ENCODE measurements at regions not wholly inside any gene's neighbourhood (a gene's known extent, or its start where the extent isn't known, plus 50 kb on each side); places are given as distances from the start of the nearest gene placed in this dataset.

- no peak overlapping the region for H2BK120ac ChIP-seq (ENCODE audit: low read depth, low read length)
- no peak overlapping the region for H4K5ac ChIP-seq (ENCODE audit: low read depth, low read length)
- ChIA-PET CTCF (no interaction called here), POLR2A (ENCODE audit: unreplicated experiment) (no interaction called here)
- H3K4me2 ChIP-seq (ENCODE audit: low read depth, low read length) = no peak overlapping the region
- H3K4ac ChIP-seq (ENCODE audit: low read depth, low read length) = no peak overlapping the region
- ATAC-seq (ENCODE audit: low read depth) (no peak), DNase-seq (no peak)
- no peak overlapping the region for H3K23ac ChIP-seq (ENCODE audit: low read depth, low read length)
- H3K56ac ChIP-seq (ENCODE audit: extremely low read depth, insufficient read depth, low read length) = no peak overlapping the region
- no peak overlapping the region for H2BK15ac ChIP-seq (ENCODE audit: low read depth, low read length)
- H3K14ac ChIP-seq (replicated peaks; ENCODE audit: low read depth, low read length) = no peak overlapping the region
- dilution Hi-C loops (cut with HindIII; ENCODE audit: low sequenced_read_pairs, unreplicated experiment) = no loop called here
- no peak overlapping the region for H2AK5ac ChIP-seq (ENCODE audit: low read depth, low read length)
- TF ChIP-seq RAD21 (IDR thresholded peaks at IDR 0.05; ENCODE audit: low read length) = no peak
- TF ChIP-seq, protein P1, sequence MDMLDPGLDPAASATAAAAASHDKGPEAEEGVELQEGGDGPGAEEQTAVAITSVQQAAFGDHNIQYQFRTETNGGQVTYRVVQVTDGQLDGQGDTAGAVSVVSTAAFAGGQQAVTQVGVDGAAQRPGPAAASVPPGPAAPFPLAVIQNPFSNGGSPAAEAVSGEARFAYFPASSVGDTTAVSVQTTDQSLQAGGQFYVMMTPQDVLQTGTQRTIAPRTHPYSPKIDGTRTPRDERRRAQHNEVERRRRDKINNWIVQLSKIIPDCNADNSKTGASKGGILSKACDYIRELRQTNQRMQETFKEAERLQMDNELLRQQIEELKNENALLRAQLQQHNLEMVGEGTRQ (IDR thresholded peaks at IDR 0.05; ENCODE audit: low read depth, low read length) = no peak
- TF ChIP-seq, protein P2, sequence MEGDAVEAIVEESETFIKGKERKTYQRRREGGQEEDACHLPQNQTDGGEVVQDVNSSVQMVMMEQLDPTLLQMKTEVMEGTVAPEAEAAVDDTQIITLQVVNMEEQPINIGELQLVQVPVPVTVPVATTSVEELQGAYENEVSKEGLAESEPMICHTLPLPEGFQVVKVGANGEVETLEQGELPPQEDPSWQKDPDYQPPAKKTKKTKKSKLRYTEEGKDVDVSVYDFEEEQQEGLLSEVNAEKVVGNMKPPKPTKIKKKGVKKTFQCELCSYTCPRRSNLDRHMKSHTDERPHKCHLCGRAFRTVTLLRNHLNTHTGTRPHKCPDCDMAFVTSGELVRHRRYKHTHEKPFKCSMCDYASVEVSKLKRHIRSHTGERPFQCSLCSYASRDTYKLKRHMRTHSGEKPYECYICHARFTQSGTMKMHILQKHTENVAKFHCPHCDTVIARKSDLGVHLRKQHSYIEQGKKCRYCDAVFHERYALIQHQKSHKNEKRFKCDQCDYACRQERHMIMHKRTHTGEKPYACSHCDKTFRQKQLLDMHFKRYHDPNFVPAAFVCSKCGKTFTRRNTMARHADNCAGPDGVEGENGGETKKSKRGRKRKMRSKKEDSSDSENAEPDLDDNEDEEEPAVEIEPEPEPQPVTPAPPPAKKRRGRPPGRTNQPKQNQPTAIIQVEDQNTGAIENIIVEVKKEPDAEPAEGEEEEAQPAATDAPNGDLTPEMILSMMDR (conservative IDR thresholded peaks at IDR 0.05; ENCODE audit: low read depth, low read length) = no peak
- TF ChIP-seq FOS (IDR thresholded peaks at IDR 0.05; ENCODE audit: low read depth, low read length) = no peak
- no peak for TF ChIP-seq RCOR1 (IDR thresholded peaks at IDR 0.05; ENCODE audit: insufficient replicate concordance, low read length)
- no peak for TF ChIP-seq MAZ (IDR thresholded peaks at IDR 0.05; ENCODE audit: borderline replicate concordance, low read depth, low read length)
- TF ChIP-seq SMC3 (IDR thresholded peaks at IDR 0.05; ENCODE audit: low read depth, low read length) = no peak
- no peak for TF ChIP-seq CHD1 (IDR thresholded peaks at IDR 0.05; ENCODE audit: low read depth, low read length)
- TF ChIP-seq MXI1 (IDR thresholded peaks at IDR 0.05; ENCODE audit: borderline replicate concordance, low read depth, low read length) = no peak
- TF ChIP-seq, protein P3, sequence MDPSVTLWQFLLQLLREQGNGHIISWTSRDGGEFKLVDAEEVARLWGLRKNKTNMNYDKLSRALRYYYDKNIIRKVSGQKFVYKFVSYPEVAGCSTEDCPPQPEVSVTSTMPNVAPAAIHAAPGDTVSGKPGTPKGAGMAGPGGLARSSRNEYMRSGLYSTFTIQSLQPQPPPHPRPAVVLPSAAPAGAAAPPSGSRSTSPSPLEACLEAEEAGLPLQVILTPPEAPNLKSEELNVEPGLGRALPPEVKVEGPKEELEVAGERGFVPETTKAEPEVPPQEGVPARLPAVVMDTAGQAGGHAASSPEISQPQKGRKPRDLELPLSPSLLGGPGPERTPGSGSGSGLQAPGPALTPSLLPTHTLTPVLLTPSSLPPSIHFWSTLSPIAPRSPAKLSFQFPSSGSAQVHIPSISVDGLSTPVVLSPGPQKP (IDR thresholded peaks at IDR 0.05; ENCODE audit: borderline replicate concordance, low read depth, low read length) = no peak
- no peak for TF ChIP-seq CEBPB (IDR thresholded peaks at IDR 0.05; ENCODE audit: low read depth, low read length)
- TF ChIP-seq POLR2A (IDR thresholded peaks at IDR 0.05; ENCODE audit: low read depth, low read length) = no peak
- TF ChIP-seq RFX5 (IDR thresholded peaks at IDR 0.05; ENCODE audit: low read depth, low read length) = no peak
- no peak for TF ChIP-seq NFE2L2 (IDR thresholded peaks at IDR 0.05; ENCODE audit: low read depth, low read length)
- H3K18ac ChIP-seq (ENCODE audit: low read depth, low read length) = no peak overlapping the region
- H3K4me3 ChIP-seq (ENCODE audit: insufficient read depth, low read depth, low read length) = no peak overlapping the region
- H2AK9ac ChIP-seq (replicated peaks; ENCODE audit: low read depth, low read length, poor library complexity) = no peak overlapping the region
- H2BK20ac ChIP-seq (ENCODE audit: low read depth, low read length) = no peak overlapping the region
- H3K79me1 ChIP-seq (ENCODE audit: low read depth in 1 of 2, low read length in 2 of 2) = no peaks in the 10 kb centered on the region
- H2BK5ac ChIP-seq (ENCODE audit: low read depth, low read length, poor library complexity, severe bottlenecking) = no peak overlapping the region
- H3K36me3 ChIP-seq (ENCODE audit: control insufficient read depth, insufficient read depth, low read length) = no peaks in the 10 kb centered on the region
- H4K8ac ChIP-seq (ENCODE audit: low read depth in 2 of 2, low read length in 2 of 2) = no peak overlapping the region
- no peak overlapping the region for H3K27ac ChIP-seq (ENCODE audit: insufficient read depth, low read length)
- intact Hi-C loops (cut with micrococcal nuclease) = no loop called here
- no peak overlapping the region for H3K9ac ChIP-seq (ENCODE audit: low read depth, low read length)
- in situ Hi-C loops (cut with MboI; ENCODE audit: low sequenced_read_pairs) = no loop called here
- H2AFZ ChIP-seq (replicated peaks; ENCODE audit: low read length, poor library complexity) = no peak overlapping the region
- no peak overlapping the region for H4K91ac ChIP-seq (ENCODE audit: insufficient read depth, low read depth, low read length)
- H3K27me3 ChIP-seq (ENCODE audit: control insufficient read depth, insufficient read depth, low read length) = 0 out of 2 replicates have a peak, but pooled peaks cover 1% of the 10 kb centered on the region
- H3K9me1 ChIP-seq (ENCODE audit: insufficient read depth, low read length) = no peaks in the 10 kb centered on the region
- no peaks in the 10 kb centered on the region for H4K20me1 ChIP-seq (ENCODE audit: insufficient read depth, low read length)
- no TSS peak for BruUV-seq (replicated peaks)
- WGBS, 2 experiments (ENCODE audit: extremely low coverage in 2 of 2, insufficient read length in 1 of 2) = no CpG with 5 or more reads among the region's 6 CpGs
- H3K9me3 ChIP-seq (ENCODE audit: control insufficient read depth, insufficient read depth, low read length) = no peaks in the 10 kb centered on the region
- H3K4me1 ChIP-seq (ENCODE audit: control insufficient read depth, insufficient read depth, low read length) = no peaks in the 10 kb centered on the region
These were observed 251.6 kb upstream of the ARID1B start for GRCh38 chr6:156525541-156525940.
